CD4-positive, alpha-beta T cell (primary cell): ENCODE measurements at regions not wholly inside any gene's neighbourhood (a gene's known extent, or its start where the extent isn't known, plus 50 kb on each side); places are given as distances from the start of the nearest gene placed in this dataset.

Experiments
- ATAC-seq: fragments of 200-7000 bp; cut with Tn5 transposase; one replicate; pipeline ENCODE4 v1.10.0; 2022; ENCODE audit warnings: mild to moderate bottlenecking; ENCODE audit not compliant: poor library complexity
- CTCF ChIA-PET: fragments of 350-600 bp; sonication (Branson Sonifier 250); formaldehyde crosslinking; loops from one replicate; lab custom pipeline; 2021; ENCODE audit warnings: antibody characterized with exemption, inconsistent platforms; lab: Charles Lee
- POLR2A ChIA-PET: fragments of 350-600 bp; sonication (Branson Sonifier 250); formaldehyde crosslinking; loops from one replicate; lab custom pipeline; 2021; ENCODE audit warnings: antibody characterized with exemption, inconsistent platforms; lab: Charles Lee
- DNase-seq, 14 experiments: peaks; one replicate each; pipeline ENCODE4 v3.0.0-alpha.2; 2013 to 2020; ENCODE audit warnings: mixed read lengths in 2 of 14
- H3K27ac ChIP-seq, 2 donors: one replicate each; pipeline versions ENCODE4 v1.5.1 to v1.7.0; 2013; ENCODE audit warnings: low read length in 2 of 2, low read depth in 1 of 2, mild to moderate bottlenecking in 1 of 2
- H3K27me3 ChIP-seq, 2 experiments: 1 replicate in 1 of 2; 2 replicates in 1 of 2; pipeline versions ENCODE4 v1.6.1 to v1.7.0; 2013; ENCODE audit warnings: low read length in 2 of 2, control low read depth in 1 of 2, mild to moderate bottlenecking in 1 of 2, moderate library complexity in 1 of 2; ENCODE audit not compliant: insufficient read depth in 2 of 2, control insufficient read depth in 1 of 2
- H3K36me3 ChIP-seq: one replicate; pipeline ENCODE4 v1.6.1; 2013; ENCODE audit warnings: low read length, control low read depth; ENCODE audit not compliant: insufficient read depth
- H3K4me1 ChIP-seq: one replicate; pipeline ENCODE4 v1.6.1; 2013; ENCODE audit warnings: low read length, control low read depth; ENCODE audit not compliant: insufficient read depth
- H3K4me3 ChIP-seq: one replicate; pipeline ENCODE4 v1.5.1; 2013; ENCODE audit warnings: mild to moderate bottlenecking, low read length, moderate library complexity
- H3K9me3 ChIP-seq, 2 experiments: 1 replicate in 1 of 2; 2 replicates in 1 of 2; pipeline versions ENCODE4 v1.6.1 to v1.7.0; 2013; ENCODE audit warnings: low read length in 2 of 2, mild to moderate bottlenecking in 2 of 2, control low read depth in 1 of 2, moderate library complexity in 1 of 2; ENCODE audit not compliant: control insufficient read depth in 1 of 2, insufficient read depth in 1 of 2
- H3K27ac Mint-ChIP-seq: one replicate; pipeline ENCODE4 v1.8.0; 2020; ENCODE audit warnings: mixed read lengths
- H3K27me3 Mint-ChIP-seq: one replicate; pipeline ENCODE4 v1.8.0; 2021; ENCODE audit warnings: mixed read lengths
- H3K36me3 Mint-ChIP-seq: one replicate; pipeline ENCODE4 v1.8.0; 2021; ENCODE audit warnings: low read depth, mixed read lengths
- H3K4me1 Mint-ChIP-seq: one replicate; pipeline ENCODE4 v1.8.0; 2021; ENCODE audit warnings: low read depth, mixed read lengths
- H3K4me3 Mint-ChIP-seq: one replicate; pipeline ENCODE4 v1.8.0; 2020; ENCODE audit warnings: mild to moderate bottlenecking, mixed read lengths
- H3K9me3 Mint-ChIP-seq: one replicate; pipeline ENCODE4 v1.8.0; 2020; ENCODE audit warnings: mixed read lengths
- CTCF ChIP-seq: fragments of 200-600 bp; IDR thresholded peaks from one replicate; pipeline ENCODE4 v1.8.0; 2022; ENCODE audit warnings: antibody characterized with exemption, mild to moderate bottlenecking
- intact Hi-C, 2 experiments: fragments of 100-400 bp; cut with DNase I in 1 of 2; cut with micrococcal nuclease in 1 of 2; formaldehyde crosslinking; loops; one replicate each; pipeline versions ENCODE4 v1.15.1 to v1.9.0; 2023 to 2025; cut with DNase I, micrococcal nuclease

- POLR2A ChIA-PET: no interaction called here
- CTCF ChIA-PET: no interaction called here
These were observed 166.7 kb downstream of the LTN1 start for GRCh38 chr21:28826021-28826420.

GRCh38 chr21:28823429-28823828, 169.2 kb downstream of the LTN1 start:
- no peaks in the 10 kb centered on the region for H3K9me3 ChIP-seq
- no peaks in the 10 kb centered on the region for H3K36me3 ChIP-seq
- DNase-seq (no peak), ATAC-seq (no peak)
- H3K27ac ChIP-seq: no peak overlapping the region
- no peak overlapping the region for H3K4me3 ChIP-seq
- H3K27ac Mint-ChIP-seq: no peak overlapping the region
- H3K27me3 ChIP-seq: no peaks in the 10 kb centered on the region
- no peak overlapping the region for H3K4me3 Mint-ChIP-seq
- intact Hi-C loops: no loop called here
- no peaks in the 10 kb centered on the region for H3K27me3 Mint-ChIP-seq
- peaks cover 10% of the 10 kb centered on the region for H3K36me3 Mint-ChIP-seq
- ChIA-PET CTCF (no interaction called here), POLR2A (no interaction called here)
- H3K4me1 ChIP-seq: no peaks in the 10 kb centered on the region
- H3K4me1 Mint-ChIP-seq: peaks cover 17% of the 10 kb centered on the region
- H3K9me3 Mint-ChIP-seq: no peaks in the 10 kb centered on the region
- no peak for TF ChIP-seq CTCF

More at GRCh38 chr21:28826021-28826420, 166.7 kb downstream of the LTN1 start:
- H3K27ac ChIP-seq: no peak overlapping the region
- Mint-ChIP-seq H3K9me3 (no peaks in the 10 kb centered on the region), H3K4me3 (no peak overlapping the region), H3K4me1 (peaks cover 22% of the 10 kb centered on the region), H3K36me3 (peaks cover 4% of the 10 kb centered on the region), H3K27ac (no peak overlapping the region), H3K27me3 (no peaks in the 10 kb centered on the region)
- no peak for DNase-seq
- intact Hi-C loops: no loop called here
- no peaks in the 10 kb centered on the region for H3K27me3 ChIP-seq
- peaks cover 8% of the 10 kb centered on the region for H3K4me1 ChIP-seq
- H3K36me3 ChIP-seq: no peaks in the 10 kb centered on the region
- ATAC-seq: no peak
- no peak overlapping the region for H3K4me3 ChIP-seq
- no peaks in the 10 kb centered on the region for H3K9me3 ChIP-seq
- no peak for TF ChIP-seq CTCF

GRCh38 chr21:28822486-28823335, 170.0 kb downstream of the LTN1 start:
- Histone ChIP-seq H3K4me3 (no peak overlapping the region), H3K27ac (no peak overlapping the region), H3K4me1 (no peaks in the 10 kb centered on the region), H3K36me3 (no peaks in the 10 kb centered on the region), H3K9me3 (no peaks in the 10 kb centered on the region), H3K27me3 (no peaks in the 10 kb centered on the region)
- Mint-ChIP-seq H3K4me3 (no peak overlapping the region), H3K9me3 (no peaks in the 10 kb centered on the region), H3K27ac (no peak overlapping the region), H3K36me3 (peaks cover 18% of the 10 kb centered on the region), H3K4me1 (peaks cover 12% of the 10 kb centered on the region), H3K27me3 (no peaks in the 10 kb centered on the region)
- intact Hi-C loops: no loop called here
- POLR2A ChIA-PET: no interaction called here
- CTCF ChIA-PET: no interaction called here
- DNase-seq (no peak), ATAC-seq (no peak)
- TF ChIP-seq CTCF: no peak
